Kidney epithelial cell (primary cell): ENCODE measurements at regions not wholly inside any gene's neighbourhood (a gene's known extent, or its start where the extent isn't known, plus 50 kb on each side); places are given as distances from the start of the nearest gene placed in this dataset.
"Not testable (repeated sequence)": the region's sequence is repeated elsewhere in the genome, so short reads cannot be mapped to it uniquely, and the experiment has no call there.

Experiments
- DNase-seq: peaks from one replicate; pipeline ENCODE4 v3.0.0-alpha.2; 2010; ENCODE audit warnings: low read depth
- H3K27me3 ChIP-seq: 2 replicates; pipeline ENCODE4 v1.6.0; 2011; ENCODE audit warnings: low read length; ENCODE audit not compliant: control insufficient read depth, insufficient read depth
- H3K36me3 ChIP-seq: 2 replicates; pipeline ENCODE4 v1.5.1; 2011; ENCODE audit warnings: low read length; ENCODE audit not compliant: control insufficient read depth, insufficient read depth
- H3K4me3 ChIP-seq: 2 replicates; pipeline ENCODE4 v1.5.1; 2011; ENCODE audit warnings: low read depth, mild to moderate bottlenecking, control low read depth, low read length
- CTCF ChIP-seq: IDR thresholded peaks from 2 replicates; pipeline ENCODE4 v1.5.1; 2011; ENCODE audit warnings: mild to moderate bottlenecking, moderate library complexity, low read length, control low read depth, inconsistent platforms; ENCODE audit not compliant: insufficient read depth, poor library complexity, severe bottlenecking

- Histone ChIP-seq H3K36me3 (no peaks in the 10 kb centered on the region), H3K4me3 (no peak overlapping the region), H3K27me3 (no peaks in the 10 kb centered on the region)
- DNase-seq: no peak
- no peak for TF ChIP-seq CTCF
Observed at GRCh38 chr10:21424459-21424861, 101.0 kb downstream of the SKIDA1 start.

- Histone ChIP-seq H3K27me3 (no peaks in the 10 kb centered on the region), H3K4me3 (no peak overlapping the region), H3K36me3 (no peaks in the 10 kb centered on the region)
- no peak for DNase-seq
- no peak for TF ChIP-seq CTCF
Observed at GRCh38 chr10:21423850-21424249, 101.6 kb downstream of the SKIDA1 start.

GRCh38 chr10:21423338-21423737 lies 102.1 kb downstream of the SKIDA1 start:
- DNase-seq: no peak
- Histone ChIP-seq H3K27me3 (no peaks in the 10 kb centered on the region), H3K4me3 (no peak overlapping the region), H3K36me3 (no peaks in the 10 kb centered on the region)
- no peak for TF ChIP-seq CTCF

GRCh38 chr10:21421794-21422193 lies 103.7 kb downstream of the SKIDA1 start:
- no peak for DNase-seq
- Histone ChIP-seq H3K27me3 (no peaks in the 10 kb centered on the region), H3K36me3 (no peaks in the 10 kb centered on the region), H3K4me3 (no peak overlapping the region)
- no peak for TF ChIP-seq CTCF

GRCh38 chr10:21421016-21421415 lies 104.5 kb downstream of the SKIDA1 start:
- DNase-seq: no peak
- H3K27me3 ChIP-seq: no peaks in the 10 kb centered on the region
- no peak for TF ChIP-seq CTCF
- H3K4me3 ChIP-seq: no peak overlapping the region
- H3K36me3 ChIP-seq: no peaks in the 10 kb centered on the region

- H3K27me3 ChIP-seq, H3K36me3 ChIP-seq, DNase-seq, H3K4me3 ChIP-seq: not testable (repeated sequence)
Observed at GRCh38 chr10:21418981-21419576, 106.4 kb downstream of the SKIDA1 start.
